GM12878 (cell line): ENCODE measurements at regions not wholly inside any gene's neighbourhood (a gene's known extent, or its start where the extent isn't known, plus 50 kb on each side); places are given as distances from the start of the nearest gene placed in this dataset.

Source experiments
- BCL11A ChIP-seq: IDR thresholded peaks from 2 replicates; pipeline ENCODE4 v1.6.1; 2011; ENCODE audit warnings: low read depth, low read length
- EZH2 ChIP-seq: IDR thresholded peaks from 2 replicates; pipeline ENCODE4 v1.6.1; 2012; ENCODE audit warnings: low read depth, mild to moderate bottlenecking, control low read depth, inconsistent platforms, low read length, borderline replicate concordance; ENCODE audit not compliant: control insufficient read depth
- POLR2A ChIP-seq: IDR thresholded peaks from 2 replicates; pipeline ENCODE4 v1.6.1; 2011; ENCODE audit warnings: low read depth, mild to moderate bottlenecking, low read length
- POLR2AphosphoS2 ChIP-seq: IDR thresholded peaks from 2 replicates; pipeline ENCODE4 v1.6.1; 2011; ENCODE audit warnings: low read depth, mild to moderate bottlenecking, low read length, improper control_type of control experiment, moderate library complexity
- STAT1 ChIP-seq: fragments of 450-650 bp; conservative IDR thresholded peaks from 2 replicates; pipeline ENCODE4 v1.6.1; 2014; ENCODE audit warnings: antibody characterized with exemption, mild to moderate bottlenecking
- ZNF24 ChIP-seq: fragments of 450-650 bp; IDR thresholded peaks from 2 replicates; pipeline ENCODE4 v1.6.1; 2017; ENCODE audit warnings: antibody characterized with exemption, mild to moderate bottlenecking
- TF ChIP-seq, protein P1 (sequence below): IDR thresholded peaks from 2 replicates; pipeline ENCODE4 v1.6.1; 2012; ENCODE audit warnings: mild to moderate bottlenecking, low read depth, low read length

DNA sequence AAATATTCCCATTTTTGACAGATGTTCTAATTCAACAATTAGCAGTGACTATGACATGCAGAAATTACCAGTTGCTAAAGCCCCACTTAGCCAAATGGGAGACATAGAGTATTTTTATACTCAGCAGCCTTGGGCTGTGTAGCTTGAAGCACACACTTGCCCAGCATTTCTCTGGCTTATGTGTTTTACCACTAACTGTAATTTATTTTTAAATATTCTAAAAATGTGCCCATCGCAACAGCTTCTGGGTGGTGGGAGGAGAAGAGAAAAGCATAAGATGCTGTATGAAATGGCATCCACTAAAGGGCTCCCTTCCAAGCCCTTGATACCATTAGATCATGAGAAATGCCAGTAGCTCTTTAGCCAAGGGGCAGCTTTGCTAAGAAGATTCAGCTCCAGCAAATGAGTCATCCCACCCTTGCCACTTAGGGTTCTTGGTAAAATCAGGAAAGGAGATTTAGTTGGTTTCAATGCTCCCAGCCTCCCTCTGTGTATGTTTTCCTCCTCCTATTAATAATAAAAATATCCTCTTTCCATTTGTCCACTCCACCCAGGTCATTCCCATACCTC, 462.7 kb upstream of the DEPDC1 start:
- no peak for TF ChIP-seq ZNF24
- no peak for TF ChIP-seq BCL11A
- no peak for TF ChIP-seq POLR2A
- no peak for TF ChIP-seq POLR2AphosphoS2
- TF ChIP-seq, protein P1, sequence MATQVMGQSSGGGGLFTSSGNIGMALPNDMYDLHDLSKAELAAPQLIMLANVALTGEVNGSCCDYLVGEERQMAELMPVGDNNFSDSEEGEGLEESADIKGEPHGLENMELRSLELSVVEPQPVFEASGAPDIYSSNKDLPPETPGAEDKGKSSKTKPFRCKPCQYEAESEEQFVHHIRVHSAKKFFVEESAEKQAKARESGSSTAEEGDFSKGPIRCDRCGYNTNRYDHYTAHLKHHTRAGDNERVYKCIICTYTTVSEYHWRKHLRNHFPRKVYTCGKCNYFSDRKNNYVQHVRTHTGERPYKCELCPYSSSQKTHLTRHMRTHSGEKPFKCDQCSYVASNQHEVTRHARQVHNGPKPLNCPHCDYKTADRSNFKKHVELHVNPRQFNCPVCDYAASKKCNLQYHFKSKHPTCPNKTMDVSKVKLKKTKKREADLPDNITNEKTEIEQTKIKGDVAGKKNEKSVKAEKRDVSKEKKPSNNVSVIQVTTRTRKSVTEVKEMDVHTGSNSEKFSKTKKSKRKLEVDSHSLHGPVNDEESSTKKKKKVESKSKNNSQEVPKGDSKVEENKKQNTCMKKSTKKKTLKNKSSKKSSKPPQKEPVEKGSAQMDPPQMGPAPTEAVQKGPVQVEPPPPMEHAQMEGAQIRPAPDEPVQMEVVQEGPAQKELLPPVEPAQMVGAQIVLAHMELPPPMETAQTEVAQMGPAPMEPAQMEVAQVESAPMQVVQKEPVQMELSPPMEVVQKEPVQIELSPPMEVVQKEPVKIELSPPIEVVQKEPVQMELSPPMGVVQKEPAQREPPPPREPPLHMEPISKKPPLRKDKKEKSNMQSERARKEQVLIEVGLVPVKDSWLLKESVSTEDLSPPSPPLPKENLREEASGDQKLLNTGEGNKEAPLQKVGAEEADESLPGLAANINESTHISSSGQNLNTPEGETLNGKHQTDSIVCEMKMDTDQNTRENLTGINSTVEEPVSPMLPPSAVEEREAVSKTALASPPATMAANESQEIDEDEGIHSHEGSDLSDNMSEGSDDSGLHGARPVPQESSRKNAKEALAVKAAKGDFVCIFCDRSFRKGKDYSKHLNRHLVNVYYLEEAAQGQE, result no peak
- no peak for TF ChIP-seq STAT1
- TF ChIP-seq EZH2, result no peak
